GM12892 (cell line): ENCODE measurements at regions not wholly inside any gene's neighbourhood (a gene's known extent, or its start where the extent isn't known, plus 50 kb on each side); places are given as distances from the start of the nearest gene placed in this dataset.

Experiments used
- POLR2A ChIP-seq: IDR thresholded peaks from 2 replicates; pipeline ENCODE4 v1.6.1; 2011; ENCODE audit warnings: low read depth, low read length, control low read depth
- POLR2AphosphoS5 ChIP-seq: IDR thresholded peaks from 2 replicates; pipeline ENCODE4 v1.6.1; 2011; ENCODE audit warnings: low read depth, low read length, control low read depth
- TAF1 ChIP-seq: IDR thresholded peaks from 2 replicates; pipeline ENCODE4 v1.6.1; 2011; ENCODE audit warnings: low read depth, mild to moderate bottlenecking, control low read depth, low read length, borderline replicate concordance

DNA sequence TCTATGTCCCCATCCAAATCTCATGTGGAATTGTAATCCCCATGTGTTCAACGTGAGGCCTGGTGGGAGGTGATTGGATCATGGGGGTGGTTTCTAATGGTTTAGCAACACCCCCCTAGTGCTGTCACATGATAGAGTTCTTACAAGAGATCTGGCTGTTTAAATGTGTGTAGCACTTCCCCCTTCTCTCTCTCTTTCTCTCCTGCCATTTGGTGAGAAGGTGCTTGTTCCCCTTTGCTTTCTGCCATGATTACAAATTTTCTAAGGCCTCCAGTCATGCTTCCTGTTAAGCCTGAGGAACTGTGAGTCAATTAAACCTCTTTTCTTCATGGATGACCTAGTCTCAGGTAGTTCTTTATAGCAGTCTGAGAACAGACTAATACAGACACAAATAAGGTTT lies 165.4 kb downstream of the OGFRL1 start:
- TF ChIP-seq POLR2AphosphoS5 = no peak
- no peak for TF ChIP-seq POLR2A
- TF ChIP-seq TAF1 = no peak
